GM18867 (cell line): ENCODE measurements at regions not wholly inside any gene's neighbourhood (a gene's known extent, or its start where the extent isn't known, plus 50 kb on each side); places are given as distances from the start of the nearest gene placed in this dataset.
A peak's percentile ranks its signal among the peaks of the same experiment; 100 is the strongest.

Experiments used
- ATAC-seq: cut with Tn5 transposase; IDR thresholded peaks from one replicate; pipeline ENCODE4 v1.9.1; 2021; ENCODE audit warnings: mild to moderate bottlenecking, moderate library complexity; ENCODE audit not compliant: unreplicated experiment

GRCh38 chr2:12502759-12503158 lies 214.0 kb upstream of the TRIB2 start:
- ATAC-seq: no peak

- no peak for ATAC-seq
Observed at GRCh38 chr2:12504443-12504842, 212.3 kb upstream of the TRIB2 start.

- ATAC-seq: no peak
Observed at GRCh38 chr2:12506846-12507245, 209.9 kb upstream of the TRIB2 start.

GRCh38 chr2:12507295-12507694 lies 209.4 kb upstream of the TRIB2 start:
- ATAC-seq: peak; percentile 97

- no peak for ATAC-seq
Observed at GRCh38 chr2:12510070-12510469, 206.7 kb upstream of the TRIB2 start.

- no peak for ATAC-seq
Observed at GRCh38 chr2:12513339-12513738, 203.4 kb upstream of the TRIB2 start.

- ATAC-seq: no peak
Observed at GRCh38 chr2:12514168-12514567, 202.6 kb upstream of the TRIB2 start.

- no peak for ATAC-seq
Observed at GRCh38 chr2:12514631-12515437, 201.9 kb upstream of the TRIB2 start.

GRCh38 chr2:12515871-12516270 lies 200.9 kb upstream of the TRIB2 start:
- no peak for ATAC-seq

GRCh38 chr2:12533337-12534005 lies 183.3 kb upstream of the TRIB2 start:
- no peak for ATAC-seq

GRCh38 chr2:12534646-12535263 lies 182.0 kb upstream of the TRIB2 start:
- no peak for ATAC-seq

GRCh38 chr2:12536976-12537375 lies 179.8 kb upstream of the TRIB2 start:
- no peak for ATAC-seq

GRCh38 chr2:12538138-12538694 lies 178.5 kb upstream of the TRIB2 start:
- no peak for ATAC-seq

- ATAC-seq: no peak
Observed at GRCh38 chr2:12539336-12539735, 177.4 kb upstream of the TRIB2 start.

GRCh38 chr2:12539776-12540562 lies 176.8 kb upstream of the TRIB2 start:
- no peak for ATAC-seq

- ATAC-seq: no peak
Observed at GRCh38 chr2:12543076-12543977, 173.4 kb upstream of the TRIB2 start.

- peak; percentile 90 for ATAC-seq
Observed at GRCh38 chr2:12543978-12544558, 172.7 kb upstream of the TRIB2 start.

- no peak for ATAC-seq
Observed at GRCh38 chr2:12547566-12548170, 169.1 kb upstream of the TRIB2 start.

GRCh38 chr2:12548906-12549305 lies 167.8 kb upstream of the TRIB2 start:
- no peak for ATAC-seq
